Left hindlimb (tissue), 1 donor: ENCODE measurements at regions not wholly inside any gene's neighbourhood (a gene's known extent, or its start where the extent isn't known, plus 50 kb on each side); places are given as distances from the start of the nearest gene placed in this dataset.

Experiments
- DNase-seq: peaks from one replicate; pipeline ENCODE4 v3.0.0-alpha.2; 2018

- no peak for DNase-seq
Observed at GRCh38 chr4:13118633-13119032, 365.5 kb downstream of the RAB28 start.

GRCh38 chr4:13117185-13117584 lies 367.0 kb downstream of the RAB28 start:
- DNase-seq = no peak

- no peak for DNase-seq
Observed at GRCh38 chr4:13112030-13112429, 372.1 kb downstream of the RAB28 start.

- no peak for DNase-seq
Observed at GRCh38 chr4:13109536-13109935, 374.6 kb downstream of the RAB28 start.

- no peak for DNase-seq
Observed at GRCh38 chr4:13108096-13108495, 376.0 kb downstream of the RAB28 start.

GRCh38 chr4:13103382-13104015 lies 380.6 kb downstream of the RAB28 start:
- DNase-seq = no peak

- DNase-seq = no peak
Observed at GRCh38 chr4:13102092-13102742, 381.9 kb downstream of the RAB28 start.

- no peak for DNase-seq
Observed at GRCh38 chr4:13097971-13098370, 386.2 kb downstream of the RAB28 start.

GRCh38 chr4:13095722-13096121 lies 388.4 kb downstream of the RAB28 start:
- no peak for DNase-seq

- no peak for DNase-seq
Observed at GRCh38 chr4:13093170-13093569, 391.0 kb downstream of the RAB28 start.

- DNase-seq = no peak
Observed at GRCh38 chr4:13092702-13093101, 391.4 kb downstream of the RAB28 start.

GRCh38 chr4:13089659-13089998 lies 394.5 kb downstream of the RAB28 start:
- DNase-seq = no peak

- no peak for DNase-seq
Observed at GRCh38 chr4:13088726-13089658, 395.1 kb downstream of the RAB28 start.

GRCh38 chr4:13087041-13087440 lies 397.1 kb downstream of the RAB28 start:
- DNase-seq = no peak

GRCh38 chr4:13084210-13084609 lies 399.9 kb downstream of the RAB28 start:
- no peak for DNase-seq

- DNase-seq = no peak
Observed at GRCh38 chr4:13081830-13082229, 402.3 kb downstream of the RAB28 start.

- no peak for DNase-seq
Observed at GRCh38 chr4:13067077-13067476, 417.1 kb downstream of the RAB28 start.

- DNase-seq = no peak
Observed at GRCh38 chr4:13059019-13059418, 425.1 kb downstream of the RAB28 start.

- no peak for DNase-seq
Observed at GRCh38 chr4:13056630-13057189, 427.4 kb downstream of the RAB28 start.

- DNase-seq = no peak
Observed at GRCh38 chr4:13054420-13054970, 429.6 kb downstream of the RAB28 start.

- DNase-seq = no peak
Observed at GRCh38 chr4:13047591-13047990, 436.5 kb downstream of the RAB28 start.

GRCh38 chr4:13036841-13037240 lies 447.3 kb downstream of the RAB28 start:
- no peak for DNase-seq

GRCh38 chr4:13032936-13033335 lies 451.2 kb downstream of the RAB28 start:
- no peak for DNase-seq
